Neural cell (in vitro differentiated cells): ENCODE measurements at regions not wholly inside any gene's neighbourhood (a gene's known extent, or its start where the extent isn't known, plus 50 kb on each side); places are given as distances from the start of the nearest gene placed in this dataset.

ENCODE experiments used
- H2AFZ ChIP-seq: fragments of 200-600, 300-800 bp; sonication (generic), shearing (Covaris generic); 2 replicates; pipeline ENCODE4 v1.6.0; 2014; ENCODE audit warnings: low read depth, mild to moderate bottlenecking, antibody characterized with exemption, low read length, moderate library complexity
- H3F3A ChIP-seq: fragments of 200-600 bp; shearing (Covaris generic); 2 replicates; pipeline ENCODE4 v1.6.1; 2016; ENCODE audit warnings: mild to moderate bottlenecking, moderate library complexity, mixed read lengths, antibody characterized with exemption, low read length; ENCODE audit not compliant: insufficient read depth, poor library complexity, severe bottlenecking
- H3K27ac ChIP-seq: fragments of 200-600, 300-800 bp; sonication (generic), shearing (Covaris generic); 2 replicates; pipeline ENCODE4 v1.5.1; 2014; ENCODE audit warnings: mild to moderate bottlenecking, low read length, moderate library complexity
- H3K27me3 ChIP-seq: fragments of 300-800, 200-600 bp; sonication (generic), shearing (Covaris generic); 2 replicates; pipeline ENCODE4 v1.6.0; 2014; ENCODE audit warnings: mild to moderate bottlenecking, low read depth, low read length, moderate library complexity; ENCODE audit not compliant: insufficient read depth
- H3K36me3 ChIP-seq: fragments of 300-800, 200-600 bp; sonication (generic), shearing (Covaris generic); 2 replicates; pipeline ENCODE4 v1.5.1; 2014; ENCODE audit warnings: mild to moderate bottlenecking, antibody characterized with exemption, low read length, moderate library complexity; ENCODE audit not compliant: insufficient read depth
- H3K4me2 ChIP-seq: fragments of 300-800, 200-600 bp; sonication (generic), shearing (Covaris generic); 2 replicates; pipeline ENCODE4 v1.6.0; 2014; ENCODE audit warnings: mild to moderate bottlenecking, low read length
- H3K4me3 ChIP-seq: fragments of 300-800, 200-600 bp; sonication (generic), shearing (Covaris generic); 2 replicates; pipeline ENCODE4 v1.5.1; 2014; ENCODE audit warnings: mild to moderate bottlenecking, low read length, moderate library complexity
- H3K79me2 ChIP-seq: fragments of 200-600 bp; shearing (Covaris generic); replicated peaks from 2 replicates; pipeline ENCODE4 v1.6.0; 2014; ENCODE audit warnings: mild to moderate bottlenecking, low read length, moderate library complexity; ENCODE audit not compliant: insufficient read depth
- H3K9ac ChIP-seq: fragments of 300-800, 200-600 bp; sonication (generic), shearing (Covaris generic); 2 replicates; pipeline ENCODE4 v1.6.1; 2016; ENCODE audit warnings: mild to moderate bottlenecking, low read length, mixed read lengths
- H3K9me2 ChIP-seq: fragments of 200-600 bp; shearing (Covaris generic); 2 replicates; pipeline ENCODE4 v1.6.1; 2016; ENCODE audit warnings: mild to moderate bottlenecking, low read length, mixed read lengths; ENCODE audit not compliant: insufficient read depth
- H3K9me3 ChIP-seq: fragments of 200-600, 300-800 bp; sonication (generic), shearing (Covaris generic); 2 replicates; pipeline ENCODE4 v1.6.1; 2016; ENCODE audit warnings: mild to moderate bottlenecking, mixed run types, low read length, moderate library complexity, mixed read lengths
- H4K20me1 ChIP-seq: fragments of 200-600 bp; shearing (Covaris generic); 2 replicates; pipeline ENCODE4 v1.6.1; 2016; ENCODE audit warnings: mild to moderate bottlenecking, mixed run types; ENCODE audit not compliant: insufficient read depth
- CTCF ChIP-seq: fragments of 450-650 bp; IDR thresholded peaks from 2 replicates; pipeline ENCODE4 v1.5.1; 2014; ENCODE audit warnings: antibody characterized with exemption, mild to moderate bottlenecking, moderate library complexity; ENCODE audit not compliant: poor library complexity, severe bottlenecking
- EP300 ChIP-seq: fragments of 450-650 bp; conservative IDR thresholded peaks from 2 replicates; pipeline ENCODE4 v1.6.1; 2014; ENCODE audit warnings: antibody characterized with exemption, mild to moderate bottlenecking, moderate library complexity; ENCODE audit not compliant: poor library complexity, severe bottlenecking
- EZH2 ChIP-seq: fragments of 200-600, 300-800 bp; shearing (Covaris generic), sonication (generic); IDR thresholded peaks from 2 replicates; pipeline ENCODE4 v1.6.1; 2014; ENCODE audit warnings: antibody characterized with exemption, low read length, borderline replicate concordance, mild to moderate bottlenecking; ENCODE audit not compliant: insufficient read depth, poor library complexity, severe bottlenecking
- MXI1 ChIP-seq: fragments of 450-650 bp; conservative IDR thresholded peaks from 2 replicates; pipeline ENCODE4 v1.6.1; 2014; ENCODE audit warnings: antibody characterized with exemption, mild to moderate bottlenecking; ENCODE audit not compliant: poor library complexity, severe bottlenecking
- POLR2AphosphoS5 ChIP-seq: IDR thresholded peaks from 2 replicates; pipeline ENCODE4 v1.6.1; 2012
- RAD21 ChIP-seq: fragments of 450-650 bp; conservative IDR thresholded peaks from 2 replicates; pipeline ENCODE4 v1.6.1; 2014; ENCODE audit warnings: antibody characterized with exemption, mild to moderate bottlenecking, moderate library complexity
- REST ChIP-seq: IDR thresholded peaks from 2 replicates; pipeline ENCODE4 v1.6.1; 2012; ENCODE audit warnings: borderline replicate concordance
- SMC3 ChIP-seq: fragments of 450-650 bp; conservative IDR thresholded peaks from 2 replicates; pipeline ENCODE4 v1.6.1; 2014; ENCODE audit warnings: antibody characterized with exemption, mild to moderate bottlenecking, moderate library complexity; ENCODE audit not compliant: poor library complexity
- TAF1 ChIP-seq: IDR thresholded peaks from 2 replicates; pipeline ENCODE4 v1.6.1; 2012; ENCODE audit warnings: low read depth

GRCh38 chr1:75035536-75035935, 98.7 kb upstream of the LHX8 start:
- H3K4me2 ChIP-seq, result no peak overlapping the region
- no peak for TF ChIP-seq SMC3
- no peak for TF ChIP-seq EP300
- no peak for TF ChIP-seq TAF1
- no peak for TF ChIP-seq REST
- TF ChIP-seq EZH2, result no peak
- TF ChIP-seq POLR2AphosphoS5, result no peak
- no peak for TF ChIP-seq CTCF
- no peak for TF ChIP-seq MXI1
- no peak for TF ChIP-seq RAD21
- no peaks in the 10 kb centered on the region for H3K36me3 ChIP-seq
- no peaks in the 10 kb centered on the region for H3K27me3 ChIP-seq
- H3K4me3 ChIP-seq, result no peak overlapping the region
- H3K9ac ChIP-seq, result no peak overlapping the region
- H2AFZ ChIP-seq, result no peak overlapping the region
- H3K9me2 ChIP-seq, result no peaks in the 10 kb centered on the region
- H3K79me2 ChIP-seq, result no peaks in the 10 kb centered on the region
- H3K27ac ChIP-seq, result no peak overlapping the region
- H3F3A ChIP-seq, result no peaks in the 10 kb centered on the region
- H3K9me3 ChIP-seq, result no peaks in the 10 kb centered on the region
- no peaks in the 10 kb centered on the region for H4K20me1 ChIP-seq

GRCh38 chr1:75053207-75053606, 81.0 kb upstream of the LHX8 start:
- Histone ChIP-seq H3K36me3 (no peaks in the 10 kb centered on the region), H2AFZ (no peak overlapping the region), H3K27ac (no peak overlapping the region), H3F3A (no peaks in the 10 kb centered on the region), H3K9me2 (no peaks in the 10 kb centered on the region), H3K79me2 (no peaks in the 10 kb centered on the region), H3K4me3 (no peak overlapping the region), H3K27me3 (no peaks in the 10 kb centered on the region), H3K4me2 (no peak overlapping the region), H3K9me3 (no peaks in the 10 kb centered on the region), H3K9ac (no peak overlapping the region), H4K20me1 (no peaks in the 10 kb centered on the region)
- no peak for TF ChIP-seq RAD21
- TF ChIP-seq MXI1, result no peak
- no peak for TF ChIP-seq CTCF
- no peak for TF ChIP-seq EP300
- no peak for TF ChIP-seq EZH2
- no peak for TF ChIP-seq SMC3
- no peak for TF ChIP-seq POLR2AphosphoS5
- no peak for TF ChIP-seq REST
- no peak for TF ChIP-seq TAF1
